GM04503 (cell line): ENCODE measurements at regions not wholly inside any gene's neighbourhood (a gene's known extent, or its start where the extent isn't known, plus 50 kb on each side); places are given as distances from the start of the nearest gene placed in this dataset.
"Not testable (repeated sequence)": the region's sequence is repeated elsewhere in the genome, so short reads cannot be mapped to it uniquely, and the experiment has no call there.

Source experiments
- DNase-seq: peaks from one replicate; pipeline ENCODE4 v3.0.0-alpha.2; 2012; ENCODE audit warnings: low read depth

GRCh38 chr2:238750212-238750904, 97.5 kb upstream of the TWIST2 start:
- DNase-seq: no peak

GRCh38 chr2:238754259-238754658, 93.6 kb upstream of the TWIST2 start:
- no peak for DNase-seq

- no peak for DNase-seq
Observed at GRCh38 chr2:238761868-238762267, 86.0 kb upstream of the TWIST2 start.

- no peak for DNase-seq
Observed at GRCh38 chr2:238763471-238763995, 84.4 kb upstream of the TWIST2 start.

GRCh38 chr2:238765590-238765989, 82.3 kb upstream of the TWIST2 start:
- DNase-seq: no peak

GRCh38 chr2:238771218-238771617, 76.7 kb upstream of the TWIST2 start:
- DNase-seq: no peak

GRCh38 chr2:238771639-238772038, 76.2 kb upstream of the TWIST2 start:
- no peak for DNase-seq

GRCh38 chr2:238772635-238773297, 75.1 kb upstream of the TWIST2 start:
- no peak for DNase-seq

GRCh38 chr2:238773472-238773871, 74.4 kb upstream of the TWIST2 start:
- DNase-seq: no peak

- no peak for DNase-seq
Observed at GRCh38 chr2:238774071-238774470, 73.8 kb upstream of the TWIST2 start.

GRCh38 chr2:238774980-238775509, 72.8 kb upstream of the TWIST2 start:
- no peak for DNase-seq

GRCh38 chr2:238775591-238775990, 72.3 kb upstream of the TWIST2 start:
- DNase-seq: no peak

- no peak for DNase-seq
Observed at GRCh38 chr2:238776003-238776760, 71.7 kb upstream of the TWIST2 start.

- not testable (repeated sequence) for DNase-seq
Observed at GRCh38 chr2:238776761-238777046, 71.2 kb upstream of the TWIST2 start.

- no peak for DNase-seq
Observed at GRCh38 chr2:238777369-238778067, 70.4 kb upstream of the TWIST2 start.

GRCh38 chr2:238784671-238785527, 63.0 kb upstream of the TWIST2 start:
- DNase-seq: peak; percentile 84

- no peak for DNase-seq
Observed at GRCh38 chr2:238785528-238785860, 62.4 kb upstream of the TWIST2 start.

GRCh38 chr2:238786379-238786778, 61.5 kb upstream of the TWIST2 start:
- peak; percentile 54 for DNase-seq

GRCh38 chr2:238786792-238787490, 60.9 kb upstream of the TWIST2 start:
- peak; percentile 67 for DNase-seq

GRCh38 chr2:238787501-238787900, 60.4 kb upstream of the TWIST2 start:
- DNase-seq: peak; percentile 49
